ENCODE measurements at regions not wholly inside any gene's neighbourhood (a gene's known extent, or its start where the extent isn't known, plus 50 kb on each side); places are given as distances from the start of the nearest gene placed in this dataset.

GRCh38 chr4:35966566-35966965, 277.7 kb downstream of the ARAP2 start:
- TF ChIP-seq CTCF (IDR thresholded peaks at IDR 0.05) (no peak), POLR2A (IDR thresholded peaks at IDR 0.05) (no peak), POLR2AphosphoS5 (IDR thresholded peaks at IDR 0.05) (no peak)
